OCI-M1 (cell line): ENCODE measurements at regions not wholly inside any gene's neighbourhood (a gene's known extent, or its start where the extent isn't known, plus 50 kb on each side); places are given as distances from the start of the nearest gene placed in this dataset.
A peak's percentile ranks its signal among the peaks of the same experiment; 100 is the strongest.

Experiments used
- DNase-seq: peaks from one replicate; lab custom pipeline; 2025; lab: John Stamatoyannopoulos, UW

DNA sequence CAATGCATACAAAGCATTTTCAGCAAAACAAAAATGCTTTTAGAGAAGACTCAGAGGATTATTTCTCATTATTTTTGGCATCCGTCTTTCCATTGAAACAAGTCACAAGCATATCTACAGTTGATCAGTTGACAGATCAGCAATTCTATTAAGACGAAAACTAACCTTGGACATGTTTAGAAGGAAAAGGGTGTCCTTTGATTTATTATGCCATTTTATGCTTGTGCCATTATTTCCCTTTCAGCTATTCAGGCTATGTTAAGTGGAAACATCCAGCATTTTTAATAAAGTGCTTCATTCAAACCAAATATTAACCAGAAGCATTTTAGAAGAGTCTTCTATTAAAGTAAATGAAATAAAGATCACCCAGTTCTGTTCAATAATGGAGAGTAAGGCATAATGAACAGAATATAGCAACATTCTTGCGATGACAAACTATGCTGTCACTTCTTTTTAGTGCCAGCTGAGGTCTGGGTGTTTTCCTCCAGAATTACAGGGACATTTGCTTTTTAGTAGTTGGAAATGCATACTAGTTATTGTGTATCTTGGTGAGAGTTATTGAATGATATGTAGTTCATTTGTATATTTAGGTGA is 481.4 kb downstream of the PLA2G4A start:
- DNase-seq = no peak

DNA sequence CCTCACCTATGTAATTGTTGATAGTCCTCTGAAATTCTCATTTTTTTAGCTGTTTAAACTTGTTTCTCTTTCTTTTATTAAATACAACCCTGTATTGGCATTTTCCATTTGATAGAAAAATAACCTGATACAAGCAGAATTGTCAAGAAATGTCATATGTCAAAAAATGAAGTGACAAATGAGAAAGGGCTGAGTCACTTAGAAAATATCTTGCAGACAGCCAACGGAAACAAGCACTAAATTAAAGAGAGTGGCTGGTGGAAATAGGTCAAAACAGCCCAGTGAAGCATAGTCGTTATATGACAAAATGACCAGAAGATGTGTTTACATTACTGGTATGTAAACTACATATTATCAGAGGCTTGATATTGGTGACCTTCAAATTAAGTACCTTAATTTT is 484.4 kb downstream of the PLA2G4A start:
- peak; percentile 34 for DNase-seq

DNA sequence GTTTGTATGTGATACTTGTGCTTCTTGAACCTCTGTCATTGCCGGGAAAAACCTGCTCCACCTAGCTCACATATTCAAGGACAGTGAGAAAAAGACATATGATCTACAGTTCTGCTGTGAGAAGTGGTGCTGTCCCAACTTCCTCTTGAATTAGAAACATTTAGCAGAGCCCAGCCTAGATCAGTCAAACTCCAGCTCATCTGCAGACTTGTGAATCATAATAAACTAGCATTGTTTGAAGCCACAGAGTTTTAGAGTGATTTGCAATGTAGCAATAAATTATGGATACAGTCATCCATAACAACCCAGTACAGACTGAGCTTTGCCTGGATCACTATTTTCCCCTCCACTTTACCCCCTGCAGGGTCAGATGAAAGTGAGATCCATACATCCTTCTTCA is 497.8 kb downstream of the PLA2G4A start:
- no peak for DNase-seq

DNA sequence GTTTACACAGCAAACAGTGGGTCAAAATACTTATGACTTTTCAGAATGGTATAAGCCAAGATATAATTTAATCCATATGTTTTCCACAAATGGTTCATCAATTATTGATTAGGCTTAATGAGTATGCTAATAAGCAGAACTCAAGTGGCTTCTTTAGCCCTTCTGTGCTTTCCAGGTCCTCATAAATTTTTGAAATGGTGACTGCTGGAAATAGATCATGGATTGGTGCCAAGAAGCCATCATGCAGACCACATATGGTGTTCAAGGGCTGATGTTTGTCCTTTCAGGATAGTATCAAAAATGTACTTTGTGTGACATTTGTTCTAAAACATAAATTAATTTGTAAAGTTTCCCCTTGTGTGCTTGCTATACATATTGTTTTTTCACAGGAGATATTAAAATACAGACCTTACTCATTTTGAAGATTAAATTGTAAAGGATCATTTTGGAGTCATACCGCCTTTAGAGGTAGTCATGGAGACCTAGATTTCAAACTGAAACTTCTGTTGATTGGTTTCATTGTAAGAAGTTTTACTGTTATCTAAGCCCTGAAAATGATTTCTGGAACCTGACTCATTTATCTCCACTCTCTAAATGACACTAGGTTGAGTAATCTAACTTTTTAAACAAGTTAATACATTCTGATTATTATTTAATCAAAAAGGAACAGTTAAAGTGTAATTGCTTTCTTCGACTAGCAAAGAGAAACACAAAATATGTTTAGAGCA is 507.9 kb downstream of the PLA2G4A start:
- DNase-seq = peak; percentile 33

DNA sequence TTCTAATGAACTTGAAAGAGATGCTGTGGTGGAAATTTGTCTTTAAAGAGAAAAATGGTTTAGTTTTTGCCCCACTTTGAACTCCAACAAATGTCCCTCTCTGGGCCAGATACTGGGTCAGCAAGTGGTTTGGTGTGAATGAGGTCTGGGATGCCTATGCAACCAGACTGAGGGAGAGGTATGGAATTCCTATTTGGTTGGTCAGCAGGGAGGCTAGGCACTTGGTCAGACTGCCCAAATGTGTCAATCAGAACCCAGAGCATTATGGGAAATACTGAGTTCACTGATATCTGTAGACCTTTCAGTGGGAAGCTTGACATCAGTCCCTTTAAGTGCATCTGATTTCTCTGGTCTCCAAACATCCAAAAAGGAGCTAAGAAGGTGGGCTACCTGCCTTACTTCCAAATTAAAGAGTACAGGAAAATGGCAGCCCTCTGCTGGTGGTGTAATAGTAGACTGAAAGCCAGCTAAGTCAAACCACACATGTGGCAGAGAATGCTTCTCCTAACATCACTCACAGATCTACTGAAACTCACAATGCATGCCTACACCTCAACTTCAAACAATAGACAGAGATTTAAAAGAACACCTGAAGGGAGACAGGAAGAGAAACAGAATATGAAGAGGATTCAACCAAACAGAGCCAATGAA is 510.1 kb downstream of the PLA2G4A start:
- no peak for DNase-seq

DNA sequence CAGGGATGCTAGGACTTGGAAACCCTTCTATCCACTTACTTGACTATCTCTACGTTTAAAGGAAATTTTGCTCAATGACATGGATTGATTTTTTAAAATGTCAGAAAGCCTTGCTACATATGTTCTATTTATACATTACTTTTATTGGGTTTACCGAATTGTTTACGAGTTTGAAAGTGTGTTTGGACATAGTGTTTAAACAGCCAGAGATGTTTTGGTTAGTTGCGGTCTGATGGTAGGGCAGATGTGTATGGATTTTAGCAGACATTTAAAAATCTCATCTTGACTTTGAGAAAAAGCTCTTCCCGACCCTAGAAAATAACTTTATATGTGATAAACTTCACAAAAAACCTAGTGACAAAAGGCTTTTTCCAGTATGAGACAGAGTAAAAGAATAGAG is 513.7 kb downstream of the PLA2G4A start:
- no peak for DNase-seq

DNA sequence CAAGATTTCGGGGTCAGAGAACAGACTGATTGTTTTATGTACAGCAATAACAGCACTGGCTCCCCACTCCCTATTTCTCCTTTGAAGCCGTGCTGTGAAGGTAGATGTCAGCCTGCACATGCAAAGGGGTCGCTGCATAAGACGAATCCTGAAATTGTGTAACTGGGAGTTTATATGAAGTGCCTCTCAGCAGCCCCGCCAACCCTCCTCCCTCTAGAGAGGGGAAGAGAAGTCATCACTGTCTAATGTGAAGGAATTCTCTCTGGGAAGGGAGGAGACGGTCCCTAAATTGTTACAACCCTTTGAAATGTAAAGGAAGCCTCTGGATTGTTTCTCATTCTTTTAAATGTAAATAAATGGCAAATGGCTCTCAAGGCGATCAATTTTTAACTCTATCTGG is 545.3 kb downstream of the PLA2G4A start:
- DNase-seq = no peak

DNA sequence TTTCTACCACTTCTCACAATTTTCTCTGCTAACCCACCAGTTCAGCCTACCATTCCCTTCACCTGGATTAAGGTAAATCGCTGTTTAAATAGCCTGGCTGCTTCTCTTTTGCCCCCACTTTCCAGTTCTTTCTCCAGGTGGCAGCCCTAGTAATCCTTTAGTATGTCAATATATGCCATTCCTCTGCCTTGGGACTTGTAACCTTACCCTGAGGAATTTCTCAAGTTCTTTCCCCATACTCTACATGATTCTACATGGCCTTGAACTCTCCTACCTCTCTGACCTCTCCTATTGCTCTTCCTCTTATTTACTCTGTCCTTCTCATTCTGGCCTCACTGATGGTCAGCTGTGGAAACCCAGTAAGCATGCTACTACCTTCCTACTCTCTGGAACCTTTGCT is 546.0 kb downstream of the PLA2G4A start:
- DNase-seq = no peak

DNA sequence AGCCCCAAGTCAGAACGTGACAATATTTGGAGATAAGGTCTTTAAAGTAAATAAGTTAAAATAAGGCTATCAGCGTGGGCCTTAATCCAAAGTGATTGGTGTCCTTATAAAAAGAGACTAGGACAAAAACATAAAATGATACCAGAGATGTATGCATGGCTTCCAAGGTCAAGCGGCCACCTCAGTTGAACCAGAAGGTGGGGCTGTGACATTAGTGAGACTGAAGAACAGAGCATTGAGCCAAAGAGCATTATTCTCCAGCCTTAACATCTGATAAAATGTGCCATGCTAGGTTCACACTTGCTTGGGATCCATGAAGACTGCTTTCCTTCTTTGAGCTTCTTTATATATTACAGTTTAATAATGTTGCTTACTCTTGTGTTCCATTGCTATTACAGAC is 554.6 kb downstream of the PLA2G4A start:
- peak; percentile 60 for DNase-seq

DNA sequence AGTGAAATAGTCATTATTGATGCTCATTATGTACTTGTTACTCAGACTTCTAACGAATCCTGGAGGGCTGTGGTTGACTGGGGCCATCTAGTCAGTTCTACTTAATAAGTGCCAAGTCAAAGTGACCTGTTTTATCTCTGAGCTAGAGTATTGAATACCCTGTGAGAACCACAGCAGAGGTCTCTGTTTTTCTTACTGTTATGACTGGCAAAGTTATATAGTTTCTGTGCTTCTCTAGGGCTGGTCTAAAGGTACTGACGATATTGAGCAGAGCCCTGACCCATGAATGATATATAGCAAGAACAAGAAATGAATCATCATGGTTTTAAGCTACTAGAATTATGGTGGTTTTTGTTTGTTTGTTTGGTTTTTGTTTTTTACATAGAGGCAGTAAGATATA is 555.8 kb downstream of the PLA2G4A start:
- no peak for DNase-seq

DNA sequence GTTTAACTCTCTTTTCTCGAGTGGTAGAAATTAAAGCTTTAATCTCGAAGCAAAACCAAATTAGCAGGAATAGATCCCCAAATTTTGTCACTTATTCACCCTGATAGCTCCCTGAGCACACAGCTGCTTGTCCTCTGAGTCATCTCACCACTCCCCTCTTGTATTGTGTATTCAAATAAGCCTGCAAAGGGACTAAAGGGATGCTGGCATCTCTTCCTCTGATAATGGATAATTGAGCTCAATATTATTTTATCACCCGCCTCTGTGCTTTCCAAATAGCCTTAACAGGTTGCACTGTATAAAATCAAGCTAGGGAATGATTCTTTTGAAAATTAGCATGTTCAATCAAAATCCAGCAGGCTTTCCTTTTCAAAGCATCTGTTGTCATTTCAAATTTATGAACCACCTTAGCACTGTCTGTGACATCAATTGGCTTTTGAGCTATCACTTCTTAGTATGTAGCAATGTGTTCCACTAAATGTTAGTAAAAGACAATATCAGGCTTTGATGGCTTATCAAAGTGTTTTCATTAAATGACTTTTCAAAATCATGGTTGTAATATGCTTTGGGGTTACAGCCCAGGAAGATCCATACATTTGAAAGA is 561.6 kb downstream of the PLA2G4A start:
- no peak for DNase-seq

DNA sequence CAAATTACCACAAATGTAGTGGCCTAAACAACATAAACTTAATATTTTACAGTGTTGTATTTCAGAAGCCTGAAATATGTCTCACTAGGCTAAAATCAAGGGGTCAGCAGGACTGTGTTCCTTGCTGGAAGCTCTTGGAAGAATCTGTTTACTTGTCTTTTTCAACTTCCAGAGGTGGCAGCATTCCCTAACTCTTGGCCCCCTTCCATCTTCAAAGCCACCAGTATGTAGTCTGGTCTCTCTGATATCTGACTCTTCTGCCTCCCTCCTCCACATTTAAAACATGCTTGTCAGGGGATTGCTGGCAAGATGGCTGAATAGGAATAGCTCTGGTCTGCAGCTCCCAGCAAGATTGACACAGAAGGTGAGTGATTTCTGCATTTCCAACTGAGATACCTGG is 567.5 kb downstream of the PLA2G4A start:
- DNase-seq = peak; percentile 70

DNA sequence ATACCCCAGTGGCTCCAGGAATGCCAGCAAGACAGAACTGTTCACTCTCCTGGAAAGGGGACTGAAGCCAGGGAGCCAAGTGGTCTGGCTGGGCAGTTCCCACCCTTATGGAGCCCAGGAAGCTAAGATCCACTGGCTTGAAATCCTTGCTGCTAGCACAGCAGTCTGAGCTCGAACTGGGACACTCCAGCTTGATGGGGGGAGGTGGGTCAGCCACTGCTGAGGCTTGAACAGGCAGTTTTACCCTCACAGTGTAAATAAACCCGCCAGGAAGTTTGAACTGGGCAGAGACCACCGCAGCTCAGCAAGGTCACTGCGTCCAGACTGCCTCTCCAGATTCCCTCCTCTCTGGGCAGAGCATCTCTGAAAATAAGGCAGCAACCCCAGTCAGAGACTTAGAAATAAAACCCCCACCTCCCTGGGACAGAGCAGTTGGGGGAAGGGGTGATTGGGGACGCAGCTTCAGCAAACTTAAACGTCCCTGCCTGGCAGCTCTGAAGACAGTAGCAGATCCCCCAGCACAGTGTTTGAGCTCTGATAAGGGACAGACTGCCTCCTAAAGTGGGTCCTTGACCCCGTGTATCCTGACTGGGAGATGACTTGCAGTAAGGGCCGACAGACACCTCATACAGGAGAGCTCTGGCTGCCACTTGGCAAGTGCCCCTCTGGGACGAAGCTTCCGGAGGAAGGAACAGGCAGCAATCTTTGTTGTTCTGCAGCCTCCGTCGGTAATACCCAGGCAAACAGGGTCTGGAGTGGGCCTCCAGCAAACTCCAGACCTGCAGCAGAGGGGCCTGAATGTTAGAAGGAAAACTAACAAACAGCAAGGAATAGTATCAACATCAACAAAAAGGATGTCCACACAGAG is 568.4 kb downstream of the PLA2G4A start:
- DNase-seq = peak; percentile 15

DNA sequence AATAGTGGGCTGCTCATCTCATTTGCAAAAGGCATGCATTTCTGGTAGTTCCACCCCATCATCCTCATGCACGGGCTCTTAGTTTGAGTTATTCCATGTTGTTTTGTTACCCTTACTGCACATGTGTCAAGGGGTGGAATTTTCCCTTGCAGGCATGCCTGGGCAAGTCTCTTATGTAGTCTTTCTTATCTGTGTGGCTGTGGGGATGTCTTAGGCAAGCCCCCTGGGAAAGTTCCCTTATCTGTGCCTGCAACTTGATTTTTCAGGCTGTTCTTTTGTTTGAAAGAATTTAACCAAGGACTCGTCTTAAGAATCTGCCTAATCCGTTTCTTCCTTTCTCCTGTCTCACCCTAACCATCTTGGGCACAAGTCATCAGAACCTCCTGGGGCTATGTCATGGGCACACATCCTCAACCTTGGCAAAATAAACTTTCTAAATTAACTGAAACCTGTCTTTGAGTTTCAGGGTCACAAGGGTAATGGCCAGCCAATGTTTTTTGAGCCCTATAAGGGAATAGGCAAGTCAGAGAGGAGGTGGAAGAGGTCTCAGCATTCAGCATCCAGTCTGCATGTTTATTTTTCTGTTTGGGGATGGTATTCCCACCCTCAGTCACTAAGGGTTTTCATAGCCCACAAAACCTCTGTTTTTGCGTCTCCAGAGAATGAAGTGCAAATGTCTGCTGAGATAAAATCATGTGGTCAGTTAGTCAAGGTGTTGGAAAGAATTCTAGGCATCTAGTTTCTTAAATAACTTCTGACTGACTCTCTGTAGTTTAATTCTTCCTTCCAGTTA is 579.7 kb downstream of the PLA2G4A start:
- DNase-seq = peak; percentile 50

DNA sequence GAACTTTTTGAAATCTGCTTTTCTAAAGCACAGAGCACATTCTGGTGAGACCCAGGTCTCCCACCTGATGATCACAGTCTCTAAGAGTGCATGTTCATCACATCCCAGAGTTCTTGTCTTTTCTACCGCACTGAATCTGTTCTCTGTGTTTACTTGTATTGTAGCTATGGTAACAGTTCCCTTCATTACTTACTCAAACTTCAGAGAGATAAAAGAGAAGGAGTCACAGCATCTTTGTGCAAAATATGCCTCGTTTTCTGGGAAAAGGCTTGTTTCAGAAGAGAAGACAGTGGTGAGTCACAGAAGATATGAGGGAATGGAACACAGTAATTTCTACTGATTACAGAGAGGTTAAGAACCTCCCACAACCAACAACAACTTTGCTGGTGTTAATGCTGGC is 580.6 kb downstream of the PLA2G4A start:
- peak; percentile 78 for DNase-seq

DNA sequence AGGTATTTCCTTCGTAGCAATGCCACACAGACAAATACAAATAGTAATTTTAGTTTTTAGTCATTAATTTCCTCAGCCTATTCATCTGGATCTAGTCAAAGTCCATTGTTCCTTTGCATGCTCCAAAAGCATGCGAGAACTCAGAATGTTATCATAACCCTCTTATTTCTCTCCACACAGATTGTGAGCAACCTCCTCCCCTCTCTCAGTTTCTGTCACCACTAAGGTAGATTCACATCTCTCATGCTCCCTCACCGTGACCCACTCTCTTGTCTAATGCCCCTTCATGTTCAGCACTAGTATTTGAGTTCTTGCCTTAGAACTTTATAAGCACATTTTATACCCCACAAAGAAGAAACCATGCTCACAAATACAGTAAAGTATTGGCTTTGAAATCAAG is 582.4 kb downstream of the PLA2G4A start:
- DNase-seq = no peak

DNA sequence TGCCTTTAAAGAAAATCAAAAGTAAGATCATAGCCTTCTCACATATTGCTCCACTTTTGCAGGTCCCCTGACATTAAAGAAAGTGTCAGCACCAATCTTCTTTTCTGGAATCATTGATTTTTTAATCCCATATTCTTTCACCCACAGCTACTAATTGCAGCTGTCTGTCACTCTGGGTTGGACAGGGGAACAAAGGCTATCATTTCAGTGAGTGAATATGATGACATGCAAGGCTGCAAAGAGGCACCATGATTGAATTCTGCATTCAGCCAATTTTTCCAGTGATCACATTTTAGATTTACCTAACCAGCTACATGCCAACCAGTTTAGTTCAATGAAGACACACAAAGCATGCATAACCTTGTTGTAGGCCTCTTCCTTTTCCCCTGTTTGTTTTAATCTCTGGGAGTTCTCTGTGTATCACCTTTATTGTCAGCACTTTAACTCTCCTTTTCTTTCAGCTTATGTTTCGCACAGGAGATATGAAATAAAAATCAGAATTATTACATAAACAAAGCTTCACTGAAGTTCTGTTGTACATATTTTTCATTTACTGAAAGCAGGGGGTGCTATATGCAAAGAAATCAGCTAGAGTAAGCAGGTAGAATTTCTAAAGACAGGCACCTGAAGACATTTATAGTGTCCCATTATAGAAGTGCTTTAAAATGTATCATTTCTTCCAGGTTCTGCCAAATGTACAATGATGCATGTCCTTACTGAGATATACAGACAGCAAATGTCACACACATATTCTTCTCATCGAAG is 584.8 kb downstream of the PLA2G4A start:
- peak; percentile 38 for DNase-seq

DNA sequence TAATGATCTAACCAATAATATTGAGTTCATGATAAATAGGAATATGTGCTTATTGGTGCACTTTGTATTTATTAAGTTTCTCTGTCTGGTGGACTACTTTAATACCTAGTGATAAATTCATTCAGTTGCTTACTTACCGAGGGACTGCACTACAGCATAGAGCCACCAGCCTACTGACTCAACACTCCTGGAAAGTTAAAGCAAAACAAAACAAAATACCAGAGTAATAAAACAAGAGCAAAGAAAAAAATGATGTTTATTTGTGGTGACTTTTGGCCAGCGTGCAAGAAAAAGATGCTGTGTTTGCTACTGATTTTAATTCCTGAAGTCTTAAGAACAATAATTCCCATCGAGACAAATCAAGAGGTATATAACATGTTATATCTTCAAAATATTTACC is 586.3 kb downstream of the PLA2G4A start:
- no peak for DNase-seq

DNA sequence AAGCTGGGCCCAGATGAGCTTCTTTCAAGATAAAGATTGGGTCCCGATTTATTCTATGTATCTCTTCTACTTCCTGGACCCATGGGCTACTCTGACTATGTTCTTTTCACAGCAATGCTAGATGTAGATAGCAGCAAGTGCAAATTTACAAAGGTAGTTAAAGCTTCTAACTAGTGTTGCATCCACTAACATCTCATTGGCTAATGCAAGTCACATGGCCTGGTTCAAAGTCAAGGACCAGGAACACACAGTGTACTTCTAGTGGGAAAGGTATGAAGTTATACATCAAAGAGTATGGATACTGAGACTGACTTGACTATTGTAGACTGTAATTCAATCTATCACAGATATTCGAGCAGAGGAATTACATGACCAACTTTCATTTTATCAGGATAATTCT is 588.8 kb downstream of the PLA2G4A start:
- no peak for DNase-seq

DNA sequence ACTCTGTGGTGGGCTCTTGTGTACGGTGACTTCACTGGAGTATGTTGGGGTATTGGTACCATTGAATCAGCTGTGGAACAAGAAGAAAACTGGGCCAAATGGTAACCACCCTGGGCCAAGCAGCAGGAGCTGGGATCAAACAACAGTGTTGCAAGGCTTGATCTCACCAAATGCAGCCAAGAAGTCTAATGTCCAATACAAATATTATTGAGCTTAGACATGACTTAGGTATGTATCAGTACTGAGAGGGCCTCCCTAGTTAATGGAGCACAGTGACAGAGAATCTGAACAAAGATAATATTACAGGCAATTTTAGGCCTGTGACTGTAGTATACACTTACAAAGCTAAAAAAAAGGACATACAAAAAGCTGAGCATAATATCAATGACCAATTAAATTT is 604.8 kb downstream of the PLA2G4A start:
- no peak for DNase-seq

DNA sequence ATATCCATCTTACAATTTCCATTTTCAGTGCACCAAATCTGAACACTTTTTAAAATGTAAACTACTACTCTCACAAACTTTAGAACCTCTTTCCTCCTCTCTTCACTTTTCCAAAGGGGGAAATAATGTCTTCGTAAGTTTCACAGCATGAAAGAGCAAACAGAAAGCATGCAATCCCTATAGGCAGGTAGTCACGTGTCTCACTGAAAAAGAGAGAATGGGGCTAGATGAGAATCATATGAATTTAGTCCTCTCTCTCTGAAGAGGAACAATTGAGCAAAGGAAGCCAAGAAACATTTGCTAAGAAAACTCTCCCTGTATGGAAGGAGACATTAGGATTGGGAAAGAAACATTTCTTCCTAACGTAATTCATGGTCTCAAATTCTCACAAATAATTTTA is 613.9 kb downstream of the PLA2G4A start:
- no peak for DNase-seq
